Naive thymus-derived CD8-positive, alpha-beta T cell (primary cell): ENCODE measurements at regions not wholly inside any gene's neighbourhood (a gene's known extent, or its start where the extent isn't known, plus 50 kb on each side); places are given as distances from the start of the nearest gene placed in this dataset.
"Not testable (repeated sequence)": the region's sequence is repeated elsewhere in the genome, so short reads cannot be mapped to it uniquely, and the experiment has no call there.

Experiments used
- ATAC-seq, 2 donors: fragments of 150-1000 bp; cut with Tn5 transposase in 1 of 2; sonication (Bioruptor Pico), chemical (Tn5 transposase) in 1 of 2; 1 replicate in 1 of 2; 2 replicates in 1 of 2; pipeline ENCODE4 v1.10.0; 2021; ENCODE audit warnings: mild to moderate bottlenecking in 2 of 2, moderate library complexity in 2 of 2
- POLR2A ChIA-PET: fragments of 350-600 bp; sonication (Branson Sonifier 250); formaldehyde crosslinking; loops from one replicate; lab custom pipeline; 2021; ENCODE audit warnings: antibody characterized with exemption; lab: Charles Lee
- DNase-seq, 10 donors: peaks; one replicate each; pipeline versions ENCODE4 v3.0.0 to v3.0.0-alpha.2; 2020 to 2022
- H3K27ac Mint-ChIP-seq, 10 donors: one replicate each; pipeline ENCODE4 v1.8.0; 2020 to 2022; ENCODE audit warnings: mild to moderate bottlenecking in 10 of 10, mixed read lengths in 10 of 10, moderate library complexity in 4 of 10, inconsistent platforms in 1 of 10
- H3K27me3 Mint-ChIP-seq, 5 donors: one replicate each; pipeline ENCODE4 v1.8.0; 2021 to 2022; ENCODE audit warnings: mixed read lengths in 5 of 5
- H3K36me3 Mint-ChIP-seq, 3 donors: one replicate each; pipeline ENCODE4 v1.8.0; 2020 to 2022; ENCODE audit warnings: mixed read lengths in 3 of 3, mild to moderate bottlenecking in 2 of 3, inconsistent platforms in 1 of 3
- H3K4me1 Mint-ChIP-seq, 4 donors: one replicate each; pipeline ENCODE4 v1.8.0; 2021 to 2022; ENCODE audit warnings: mixed read lengths in 4 of 4
- H3K4me3 Mint-ChIP-seq, 10 donors: one replicate each; pipeline ENCODE4 v1.8.0; 2020 to 2022; ENCODE audit warnings: mild to moderate bottlenecking in 10 of 10, mixed read lengths in 10 of 10, moderate library complexity in 6 of 10, inconsistent platforms in 1 of 10
- H3K9me3 Mint-ChIP-seq, 9 donors: one replicate each; pipeline ENCODE4 v1.8.0; 2020 to 2022; ENCODE audit warnings: mixed read lengths in 9 of 9, mild to moderate bottlenecking in 3 of 9, inconsistent platforms in 1 of 9, moderate library complexity in 1 of 9

DNA sequence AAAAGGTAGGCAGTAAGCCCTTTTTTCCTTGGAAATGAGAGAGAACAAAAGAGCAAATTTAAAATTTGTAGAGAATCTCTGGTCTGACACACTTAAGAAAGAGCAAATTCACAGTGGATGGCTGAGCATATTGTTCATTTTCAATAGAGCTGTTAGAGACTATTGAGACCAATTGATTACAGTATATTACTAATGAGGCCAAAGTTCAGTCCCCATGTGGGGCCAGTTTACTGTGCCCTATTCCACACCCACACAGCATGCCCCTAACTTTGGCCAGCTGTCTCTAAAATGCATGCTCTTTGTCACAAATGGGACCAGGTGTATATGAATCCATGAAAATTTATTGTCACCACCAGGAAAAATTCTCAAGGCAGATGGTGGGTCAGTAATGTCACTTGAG is 470.5 kb downstream of the PCDH7 start:
- H3K9me3 Mint-ChIP-seq = peaks cover 0 to 14% (median 4%) of the 10 kb centered on the region in 9 donors
- H3K4me1 Mint-ChIP-seq = no peaks in the 10 kb centered on the region
- no peak for DNase-seq
- no peak overlapping the region for H3K4me3 Mint-ChIP-seq
- no peak for ATAC-seq
- no peaks in the 10 kb centered on the region for H3K27me3 Mint-ChIP-seq
- POLR2A ChIA-PET = no interaction called here
- H3K36me3 Mint-ChIP-seq = no peaks in the 10 kb centered on the region
- no peak overlapping the region for H3K27ac Mint-ChIP-seq

DNA sequence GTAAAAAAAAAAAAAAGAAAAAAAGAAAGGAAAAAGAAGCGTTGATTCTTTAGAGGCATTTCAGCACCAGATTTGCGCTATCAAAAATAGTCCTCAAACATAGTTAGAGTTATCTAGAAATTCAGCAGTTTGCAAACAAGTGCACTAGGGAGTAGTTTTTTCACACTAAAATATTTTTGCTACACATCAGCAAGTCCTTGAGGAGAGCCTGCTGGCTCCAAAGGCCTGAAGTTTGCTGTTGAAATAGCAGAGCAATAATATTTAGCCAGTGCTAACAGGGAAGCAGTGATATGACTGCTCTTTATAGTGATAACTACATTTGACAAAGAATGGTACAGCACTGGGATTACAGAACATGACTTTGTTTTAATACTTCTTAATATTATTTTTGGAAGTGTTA is 472.2 kb downstream of the PCDH7 start:
- no peak for DNase-seq
- no peak overlapping the region for H3K27ac Mint-ChIP-seq
- no peak overlapping the region for H3K4me3 Mint-ChIP-seq
- peaks cover 0 to 7% (median 0%) of the 10 kb centered on the region in 3 donors for H3K36me3 Mint-ChIP-seq
- no peaks in the 10 kb centered on the region for H3K27me3 Mint-ChIP-seq
- POLR2A ChIA-PET = no interaction called here
- H3K4me1 Mint-ChIP-seq = no peaks in the 10 kb centered on the region
- peaks cover 0 to 18% (median 7%) of the 10 kb centered on the region in 9 donors for H3K9me3 Mint-ChIP-seq
- ATAC-seq = no peak

DNA sequence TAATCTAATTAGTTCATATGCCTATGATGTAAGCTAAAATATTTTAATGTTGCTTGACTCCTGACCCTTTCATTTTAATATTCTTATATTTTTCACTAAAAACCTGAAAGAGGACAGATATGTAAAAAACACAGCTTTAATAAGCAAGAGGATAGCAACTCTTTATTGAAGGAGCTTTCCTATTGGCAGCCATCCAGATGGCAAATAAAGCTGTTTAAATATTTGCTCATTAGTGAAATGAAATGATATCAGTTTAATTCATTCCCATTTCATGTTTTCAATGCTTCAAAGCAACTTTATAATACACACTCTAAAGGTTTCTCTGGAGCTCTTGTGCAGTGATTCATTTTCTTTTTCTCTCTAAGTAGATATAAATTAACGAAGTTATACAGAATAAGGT is 473.4 kb downstream of the PCDH7 start:
- Mint-ChIP-seq H3K36me3 (peaks cover 0 to 7% (median 0%) of the 10 kb centered on the region in 3 donors), H3K9me3 (peaks cover 0 to 26% (median 10%) of the 10 kb centered on the region in 9 donors), H3K27me3 (no peaks in the 10 kb centered on the region), H3K4me3 (no peak overlapping the region), H3K4me1 (no peaks in the 10 kb centered on the region), H3K27ac (no peak overlapping the region)
- no peak for DNase-seq
- POLR2A ChIA-PET = no interaction called here
- no peak for ATAC-seq

DNA sequence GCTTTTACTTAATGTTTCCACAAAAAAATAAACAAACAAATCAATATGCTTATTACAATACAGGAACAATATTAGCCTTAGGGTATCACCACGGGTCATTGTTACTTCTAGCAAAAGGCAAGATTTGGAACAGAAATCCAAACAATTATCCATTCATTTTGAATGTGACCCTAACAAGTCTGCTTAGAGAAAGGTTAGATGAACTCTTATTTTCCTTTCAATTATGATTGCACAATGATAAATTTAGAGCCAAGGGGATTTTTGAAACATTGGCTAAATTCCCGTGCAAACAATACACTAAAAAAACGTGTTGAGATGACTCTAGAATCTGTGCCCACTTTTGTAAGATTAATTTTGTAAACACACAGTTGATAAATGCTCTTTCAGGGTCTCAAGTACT is 474.7 kb downstream of the PCDH7 start:
- H3K36me3 Mint-ChIP-seq = peaks cover 0 to 8% (median 0%) of the 10 kb centered on the region in 3 donors
- H3K27me3 Mint-ChIP-seq = no peaks in the 10 kb centered on the region
- no peak for ATAC-seq
- H3K9me3 Mint-ChIP-seq = peaks cover 0 to 28% (median 14%) of the 10 kb centered on the region in 9 donors
- DNase-seq = no peak
- POLR2A ChIA-PET = no interaction called here
- H3K27ac Mint-ChIP-seq = no peak overlapping the region
- H3K4me3 Mint-ChIP-seq = no peak overlapping the region
- no peaks in the 10 kb centered on the region for H3K4me1 Mint-ChIP-seq

DNA sequence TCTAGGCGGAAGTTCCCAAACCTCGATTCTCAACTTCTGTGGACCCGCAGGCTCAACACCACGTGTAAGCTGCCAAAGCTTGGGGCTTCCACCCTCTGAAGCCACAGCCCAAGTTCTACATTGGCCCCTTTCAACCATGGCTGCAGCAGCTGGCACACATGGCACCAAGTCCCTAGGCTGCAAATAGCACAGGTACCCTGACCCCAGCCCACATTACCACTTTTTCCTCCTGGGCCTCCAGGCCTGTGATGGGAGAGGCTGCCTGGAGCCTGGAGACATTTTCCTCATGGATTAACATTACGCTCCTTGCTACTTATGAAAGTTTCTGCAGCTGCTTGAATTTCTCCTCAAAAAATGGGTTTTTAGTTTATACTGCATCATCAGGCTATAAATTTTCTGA is 479.5 kb downstream of the PCDH7 start:
- ATAC-seq (no peak), DNase-seq (no peak)
- peaks cover 0 to 12% (median 0%) of the 10 kb centered on the region in 3 donors for H3K36me3 Mint-ChIP-seq
- peaks cover 0 to 36% (median 19%) of the 10 kb centered on the region in 9 donors for H3K9me3 Mint-ChIP-seq
- H3K4me3 Mint-ChIP-seq = no peak overlapping the region
- POLR2A ChIA-PET = no interaction called here
- H3K4me1 Mint-ChIP-seq = no peaks in the 10 kb centered on the region
- H3K27me3 Mint-ChIP-seq = no peaks in the 10 kb centered on the region
- H3K27ac Mint-ChIP-seq = no peak overlapping the region

DNA sequence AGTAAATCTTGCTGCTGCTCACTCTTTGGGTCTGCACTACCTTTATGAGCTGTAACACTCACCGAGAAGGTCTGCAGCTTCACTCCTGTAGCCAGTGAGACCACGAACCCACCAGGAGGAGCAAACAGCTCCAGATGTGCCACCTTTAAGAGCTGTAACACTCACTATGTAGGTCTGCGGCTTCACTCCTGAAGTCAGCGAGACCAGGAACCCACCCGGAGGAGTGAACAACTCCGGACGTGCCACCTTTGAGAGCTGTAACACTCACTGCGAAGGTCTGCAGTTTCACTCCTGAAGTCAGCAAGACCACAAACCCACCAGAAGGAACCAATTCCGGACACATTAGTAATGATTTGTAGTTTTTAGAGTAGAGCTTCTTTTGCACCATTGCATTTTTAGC is 481.9 kb downstream of the PCDH7 start:
- ATAC-seq, H3K36me3 Mint-ChIP-seq, H3K4me1 Mint-ChIP-seq, DNase-seq, POLR2A ChIA-PET, H3K27me3 Mint-ChIP-seq, H3K27ac Mint-ChIP-seq, H3K4me3 Mint-ChIP-seq: not testable (repeated sequence)
- H3K9me3 Mint-ChIP-seq = peaks cover 0 to 29% (median 13%) of the 10 kb centered on the region in 9 donors

DNA sequence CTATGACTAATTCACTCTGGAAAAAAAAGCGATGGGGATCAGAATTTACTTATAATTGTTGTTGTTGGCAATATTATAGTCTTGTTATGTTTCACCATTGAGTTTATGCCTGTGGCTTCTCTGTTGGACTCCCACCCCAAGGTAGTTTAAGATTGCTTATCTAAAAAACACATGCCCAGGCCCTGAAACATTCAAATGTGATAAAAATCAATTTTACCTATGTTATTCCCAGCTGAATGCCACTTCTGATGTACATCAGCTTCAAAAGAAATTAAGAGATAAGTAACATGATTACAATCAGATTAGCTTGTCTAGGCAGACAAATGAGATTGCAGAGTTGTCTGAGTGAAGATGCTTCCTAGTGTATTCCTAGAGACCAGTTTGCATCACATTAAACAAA is 484.7 kb downstream of the PCDH7 start:
- POLR2A ChIA-PET = no interaction called here
- Mint-ChIP-seq H3K27me3 (no peaks in the 10 kb centered on the region), H3K4me1 (no peaks in the 10 kb centered on the region), H3K27ac (no peak overlapping the region), H3K9me3 (peaks cover 0 to 22% (median 8%) of the 10 kb centered on the region in 9 donors), H3K4me3 (no peak overlapping the region), H3K36me3 (peaks cover 0 to 8% (median 0%) of the 10 kb centered on the region in 3 donors)
- ATAC-seq = no peak
- no peak for DNase-seq

DNA sequence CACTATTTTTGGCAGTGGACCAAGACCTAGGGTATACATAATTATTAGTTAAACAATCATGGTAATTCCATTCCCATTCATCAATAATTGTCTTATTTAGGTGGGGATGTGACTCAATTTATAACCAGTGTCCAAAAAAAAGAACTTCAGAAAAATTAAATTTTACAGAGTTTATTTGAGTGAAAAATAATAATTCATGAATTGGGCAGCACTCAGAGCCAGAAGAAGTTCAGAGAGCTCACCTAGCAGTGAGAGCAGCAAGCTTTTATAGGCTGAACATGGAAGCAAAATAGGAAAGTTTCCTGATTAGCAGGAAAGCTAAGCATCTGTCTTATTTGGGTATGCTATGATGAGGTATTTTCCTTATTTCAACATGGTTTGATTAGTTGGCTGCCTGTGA is 500.8 kb downstream of the PCDH7 start:
- Mint-ChIP-seq H3K9me3 (peaks cover 0 to 10% (median 3%) of the 10 kb centered on the region in 9 donors), H3K4me3 (no peak overlapping the region), H3K36me3 (no peaks in the 10 kb centered on the region), H3K4me1 (no peaks in the 10 kb centered on the region), H3K27ac (no peak overlapping the region), H3K27me3 (no peaks in the 10 kb centered on the region)
- no peak for DNase-seq
- ATAC-seq = no peak
- POLR2A ChIA-PET = no interaction called here

DNA sequence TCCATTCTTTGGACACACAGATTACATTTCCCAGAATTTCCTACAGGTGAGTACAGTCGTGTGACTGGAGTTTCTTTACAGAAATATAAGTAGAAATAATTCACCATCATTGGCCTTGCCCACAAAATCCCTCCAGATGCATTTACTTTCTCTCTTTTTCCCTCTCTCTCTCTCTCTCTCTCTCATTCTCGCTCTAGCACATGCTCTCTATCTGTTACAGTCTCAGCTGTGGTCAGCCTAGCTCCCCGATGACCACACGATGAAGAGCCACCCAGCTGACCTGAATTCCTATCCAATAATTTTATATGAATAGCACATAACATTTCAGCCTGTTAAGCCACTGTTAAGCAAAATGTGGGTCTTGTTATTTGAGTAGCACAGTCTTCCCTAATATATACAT is 507.9 kb downstream of the PCDH7 start:
- H3K4me3 Mint-ChIP-seq = no peak overlapping the region
- H3K9me3 Mint-ChIP-seq = peaks cover 0 to 14% (median 5%) of the 10 kb centered on the region in 9 donors
- no peak overlapping the region for H3K27ac Mint-ChIP-seq
- DNase-seq = no peak
- H3K27me3 Mint-ChIP-seq = no peaks in the 10 kb centered on the region
- no peaks in the 10 kb centered on the region for H3K36me3 Mint-ChIP-seq
- ATAC-seq = no peak
- no peaks in the 10 kb centered on the region for H3K4me1 Mint-ChIP-seq
- POLR2A ChIA-PET = no interaction called here

DNA sequence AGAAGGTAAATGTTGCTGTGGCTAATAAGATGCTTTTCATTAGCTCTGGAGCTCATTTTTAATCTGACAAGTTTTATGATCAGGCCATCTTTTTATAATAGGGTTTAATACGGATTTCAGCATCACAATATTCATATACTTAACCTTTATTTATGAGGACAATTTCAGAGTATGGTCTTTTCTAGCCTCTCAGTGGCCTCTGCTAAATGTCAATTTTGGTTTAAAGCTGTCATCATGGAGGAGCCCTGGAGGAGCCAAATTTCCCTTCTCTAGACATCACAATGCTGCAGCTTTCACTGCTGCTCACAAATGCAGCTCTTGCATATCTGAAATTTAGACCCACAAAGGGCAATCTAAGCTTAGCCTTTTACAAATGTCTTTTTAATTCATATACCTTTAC is 510.4 kb downstream of the PCDH7 start:
- Mint-ChIP-seq H3K9me3 (peaks cover 0 to 12% (median 4%) of the 10 kb centered on the region in 9 donors), H3K4me3 (no peak overlapping the region), H3K27ac (no peak overlapping the region), H3K36me3 (no peaks in the 10 kb centered on the region), H3K27me3 (no peaks in the 10 kb centered on the region), H3K4me1 (no peaks in the 10 kb centered on the region)
- POLR2A ChIA-PET = no interaction called here
- DNase-seq (no peak), ATAC-seq (no peak)

DNA sequence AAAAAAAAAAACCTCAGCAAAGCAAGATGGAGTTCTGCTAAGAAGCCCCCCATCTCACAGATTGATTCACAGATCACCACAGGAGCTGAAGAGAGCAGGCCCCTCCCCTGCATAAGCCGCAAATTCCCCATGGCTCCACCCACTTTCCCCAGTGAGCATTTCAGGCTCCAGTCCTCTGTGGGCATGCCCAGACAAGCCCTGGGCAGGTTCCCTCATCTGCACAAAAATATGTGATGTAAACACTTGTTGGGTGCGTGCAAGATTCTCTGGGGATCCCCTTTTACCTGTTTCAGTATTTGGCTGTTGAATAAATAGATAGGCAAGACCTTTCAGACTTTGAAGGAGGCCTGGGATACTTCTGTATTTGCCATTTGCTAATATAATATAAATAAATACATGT is 514.3 kb downstream of the PCDH7 start:
- Mint-ChIP-seq H3K36me3 (no peaks in the 10 kb centered on the region), H3K27me3 (no peaks in the 10 kb centered on the region), H3K4me1 (no peaks in the 10 kb centered on the region), H3K9me3 (peaks cover 3 to 27% (median 8%) of the 10 kb centered on the region in 9 donors), H3K27ac (no peak overlapping the region), H3K4me3 (no peak overlapping the region)
- no peak for ATAC-seq
- no peak for DNase-seq
- POLR2A ChIA-PET = no interaction called here

DNA sequence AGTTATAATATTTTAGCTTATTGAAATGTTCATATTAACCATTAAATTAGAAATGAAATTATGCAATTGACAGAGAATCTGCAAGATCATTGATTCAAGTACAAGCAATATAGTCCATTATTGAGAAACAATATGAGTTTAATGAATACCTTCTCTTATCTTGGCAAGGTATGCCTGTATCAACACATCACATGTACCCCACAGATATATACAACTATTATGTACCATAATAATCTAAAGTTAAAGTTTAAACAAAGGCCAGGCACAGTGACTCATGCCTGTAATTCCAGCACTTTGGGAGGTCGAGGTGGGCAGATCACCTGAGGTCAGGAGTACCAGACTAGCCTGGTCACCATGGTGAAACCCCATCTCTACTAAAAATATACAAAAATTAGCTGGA is 514.7 kb downstream of the PCDH7 start:
- Mint-ChIP-seq H3K36me3 (no peaks in the 10 kb centered on the region), H3K4me1 (no peaks in the 10 kb centered on the region), H3K4me3 (no peak overlapping the region), H3K9me3 (peaks cover 3 to 27% (median 8%) of the 10 kb centered on the region in 9 donors), H3K27me3 (no peaks in the 10 kb centered on the region), H3K27ac (no peak overlapping the region)
- POLR2A ChIA-PET = no interaction called here
- ATAC-seq (no peak), DNase-seq (no peak)

DNA sequence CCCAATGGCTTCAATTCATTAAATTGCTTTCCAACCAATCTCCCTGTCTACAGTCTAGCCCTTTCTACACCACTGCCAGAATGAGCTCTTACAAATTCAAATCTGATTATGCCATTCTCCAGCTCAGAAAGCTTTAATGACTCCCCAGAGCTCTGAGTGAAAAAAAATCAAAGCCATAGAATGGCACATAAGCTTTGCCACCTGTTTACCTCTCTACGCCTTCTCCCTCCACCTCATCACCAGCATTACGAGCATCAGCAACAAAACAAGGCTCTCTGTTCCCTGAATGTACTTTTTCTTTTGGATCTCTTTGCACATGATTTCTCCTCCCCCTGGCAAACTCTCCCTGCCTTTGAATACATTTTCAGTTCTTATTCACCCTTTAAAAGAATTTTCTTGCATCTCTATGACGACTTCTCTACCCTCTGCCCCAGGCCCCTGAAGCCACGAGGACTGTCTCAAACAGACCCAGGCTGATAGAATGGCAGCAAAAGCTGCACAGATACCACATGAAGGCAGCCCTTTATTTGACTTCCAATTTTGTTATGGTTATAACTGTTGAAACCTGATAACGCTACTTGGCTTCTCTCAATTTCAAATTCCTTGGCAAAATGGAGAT is 516.0 kb downstream of the PCDH7 start:
- no peaks in the 10 kb centered on the region for H3K27me3 Mint-ChIP-seq
- no peak for DNase-seq
- no peak for ATAC-seq
- POLR2A ChIA-PET = no interaction called here
- no peaks in the 10 kb centered on the region for H3K4me1 Mint-ChIP-seq
- no peak overlapping the region for H3K27ac Mint-ChIP-seq
- peaks cover 3 to 27% (median 8%) of the 10 kb centered on the region in 9 donors for H3K9me3 Mint-ChIP-seq
- H3K4me3 Mint-ChIP-seq = no peak overlapping the region
- no peaks in the 10 kb centered on the region for H3K36me3 Mint-ChIP-seq

DNA sequence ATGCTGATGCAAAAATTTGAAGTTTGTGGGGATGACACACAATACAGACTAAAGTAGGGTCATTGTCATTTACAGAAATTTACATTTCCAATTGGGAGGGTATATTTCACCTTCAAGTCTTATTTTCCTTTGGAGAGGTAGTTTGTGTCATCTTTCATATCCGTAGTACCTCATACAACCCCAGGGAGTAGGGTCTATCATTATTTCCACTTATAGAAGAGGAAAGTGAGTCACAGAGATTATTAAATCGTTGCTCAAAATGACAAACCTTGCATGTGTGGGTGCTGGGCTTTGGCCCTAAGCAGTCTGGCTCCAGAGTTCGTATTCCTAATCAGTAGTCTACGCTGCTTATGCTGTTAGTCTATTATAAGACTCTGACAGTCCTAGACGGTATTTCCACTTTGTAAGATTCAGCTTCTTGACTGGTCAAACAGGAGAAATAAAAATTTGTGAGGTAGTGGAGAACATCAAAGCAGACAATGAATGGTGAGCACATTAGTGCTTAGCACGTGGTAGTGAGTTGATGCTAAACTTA is 516.5 kb downstream of the PCDH7 start:
- Mint-ChIP-seq H3K4me3 (no peak overlapping the region), H3K4me1 (no peaks in the 10 kb centered on the region), H3K9me3 (peaks cover 3 to 32% (median 9%) of the 10 kb centered on the region in 9 donors), H3K27me3 (no peaks in the 10 kb centered on the region), H3K27ac (no peak overlapping the region), H3K36me3 (no peaks in the 10 kb centered on the region)
- DNase-seq (no peak), ATAC-seq (no peak)
- POLR2A ChIA-PET = no interaction called here
